NCI-H774 (cell line): ENCODE measurements at regions not wholly inside any gene's neighbourhood (a gene's known extent, or its start where the extent isn't known, plus 50 kb on each side); places are given as distances from the start of the nearest gene placed in this dataset.
"Not testable (repeated sequence)": the region's sequence is repeated elsewhere in the genome, so short reads cannot be mapped to it uniquely, and the experiment has no call there.

Experiments
- DNase-seq: peaks from one replicate; lab custom pipeline; 2025; lab: John Stamatoyannopoulos, UW

DNA sequence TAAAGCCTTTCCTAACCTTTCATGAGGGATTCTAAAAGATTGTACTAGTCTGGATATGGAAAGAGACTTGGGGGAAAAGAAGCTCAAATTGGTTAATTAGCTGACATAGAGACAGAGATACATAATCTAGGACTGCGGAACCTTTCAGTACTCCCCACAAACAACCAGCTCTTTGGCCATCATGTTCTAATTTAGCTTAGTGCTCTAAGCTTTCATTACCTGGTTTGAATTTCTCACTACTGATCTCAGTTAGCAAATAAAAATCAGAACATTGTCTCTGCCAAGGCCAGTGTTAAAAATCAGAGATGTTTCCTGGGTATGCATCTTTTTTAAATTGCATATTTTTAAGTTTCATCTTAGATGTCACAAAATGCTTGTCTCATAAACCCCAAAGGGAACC, 254.4 kb downstream of the GLUD2 start:
- DNase-seq: no peak

DNA sequence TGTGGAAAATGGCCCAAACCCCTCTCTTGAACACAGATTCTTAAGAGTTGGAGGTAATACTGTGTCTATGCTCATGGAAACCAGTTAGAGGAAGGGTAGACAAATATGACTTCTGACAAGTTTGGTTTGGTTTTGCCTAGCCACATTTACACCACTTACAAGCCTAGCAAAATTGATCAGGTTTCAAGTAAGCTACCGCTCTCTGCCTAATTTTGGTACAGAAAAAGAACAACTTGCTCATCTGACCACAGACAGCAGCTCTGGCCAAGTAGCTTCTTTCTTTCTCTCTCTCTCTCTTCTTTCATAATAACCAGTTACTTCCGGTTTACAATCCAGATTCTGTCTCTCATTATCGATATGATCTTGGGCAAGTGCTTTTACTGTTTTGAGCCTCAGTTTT, 260.0 kb downstream of the GLUD2 start:
- DNase-seq: no peak

DNA sequence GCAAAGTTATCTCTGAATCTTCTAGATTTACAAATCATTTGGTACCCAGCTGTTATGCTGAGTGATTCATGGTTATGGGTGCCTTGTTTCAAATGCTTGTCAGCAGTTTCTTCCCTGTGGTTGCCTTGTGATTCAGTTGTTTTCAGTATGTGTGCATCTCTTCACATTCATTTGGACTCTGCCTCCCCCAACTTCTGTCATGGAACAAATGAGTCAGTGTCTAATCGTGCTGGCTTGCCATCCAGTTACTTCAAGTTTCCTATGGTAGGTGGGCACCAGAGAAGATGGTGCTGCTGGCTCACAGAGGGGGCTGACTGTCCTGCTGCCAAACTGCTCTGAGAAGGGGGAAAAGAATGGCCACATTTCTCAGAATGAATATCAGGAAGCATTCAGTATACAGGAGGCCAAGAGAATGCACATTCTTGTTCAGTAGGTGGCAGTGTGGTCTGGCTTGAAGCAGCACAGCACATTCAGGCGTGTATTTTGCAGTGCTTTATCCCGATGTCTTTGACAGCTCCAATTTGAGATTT, 260.9 kb downstream of the GLUD2 start:
- peak; percentile 26 for DNase-seq

DNA sequence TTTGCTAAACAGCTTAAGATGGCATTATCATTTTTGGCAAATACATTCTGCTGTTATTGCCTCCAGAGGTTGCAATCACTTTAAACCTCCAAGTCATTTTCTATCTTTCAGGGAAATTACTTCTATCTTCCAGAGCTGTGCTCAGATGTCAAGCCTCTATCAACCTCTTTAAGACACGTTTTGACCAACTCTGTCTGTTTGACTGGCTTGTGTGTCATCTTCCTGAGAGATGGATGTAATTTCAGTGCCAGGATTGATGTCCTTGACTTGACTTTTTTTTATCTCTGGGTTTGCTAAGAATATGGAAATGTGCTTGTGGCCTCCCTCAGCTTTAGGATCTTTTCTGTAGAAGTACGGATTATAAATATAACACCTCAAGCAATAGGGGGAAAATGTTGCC, 263.4 kb downstream of the GLUD2 start:
- no peak for DNase-seq

DNA sequence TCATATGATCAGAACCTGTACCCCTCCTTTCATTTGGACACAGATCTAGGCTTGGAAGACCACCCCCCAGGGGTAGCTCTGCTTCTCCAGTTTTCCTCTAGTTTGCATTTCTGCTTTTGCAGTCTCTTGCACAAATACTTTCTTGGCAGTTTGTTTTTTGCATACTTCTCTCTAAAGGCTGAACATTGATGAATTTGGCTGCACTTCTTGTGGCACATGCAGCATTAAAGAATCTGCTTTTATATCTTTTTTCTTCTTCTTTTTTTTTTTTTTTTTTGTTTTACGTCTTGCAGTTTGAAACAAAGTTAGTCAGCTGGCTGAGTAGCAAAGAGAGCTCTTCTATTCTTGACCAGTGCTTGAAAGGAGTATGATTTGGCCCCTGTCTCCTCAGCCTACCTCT, 273.0 kb downstream of the GLUD2 start:
- no peak for DNase-seq

DNA sequence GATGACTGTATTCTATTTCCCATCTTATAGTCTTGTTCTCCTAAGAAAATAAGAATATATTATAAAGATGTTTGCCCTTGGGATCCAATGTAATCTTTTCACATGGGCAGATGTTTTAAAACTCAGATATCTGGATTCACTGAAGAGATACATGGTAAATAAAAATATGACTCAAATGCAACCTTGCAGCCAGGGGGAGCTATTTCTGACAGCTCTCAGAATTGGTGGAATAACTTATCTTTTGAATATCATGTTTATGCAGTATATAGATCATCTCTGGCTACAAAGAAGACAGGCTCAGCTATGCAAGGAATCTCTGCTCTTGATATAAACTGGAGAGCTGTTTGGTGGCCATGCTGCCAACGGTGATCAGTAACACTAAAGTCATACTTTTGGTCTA, 274.7 kb downstream of the GLUD2 start:
- DNase-seq: no peak

DNA sequence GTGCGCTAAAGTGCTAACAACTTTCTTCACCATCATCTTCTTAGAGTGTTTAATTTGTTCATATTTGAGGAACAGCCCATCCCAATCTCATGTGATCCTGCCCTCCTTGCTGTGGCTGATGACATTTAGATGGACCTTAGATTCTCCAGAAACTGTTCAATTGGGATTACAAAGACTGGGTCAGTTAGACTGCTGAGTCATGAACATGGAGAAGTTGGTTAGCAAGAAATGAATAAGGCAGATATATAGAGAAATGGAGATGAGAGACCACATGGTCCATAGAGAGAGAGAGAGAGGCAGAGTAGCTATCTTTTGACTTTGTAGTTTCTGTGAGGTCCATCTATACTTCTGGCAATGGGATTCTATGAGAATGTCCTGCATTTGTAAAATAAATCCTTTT, 275.9 kb downstream of the GLUD2 start:
- no peak for DNase-seq

DNA sequence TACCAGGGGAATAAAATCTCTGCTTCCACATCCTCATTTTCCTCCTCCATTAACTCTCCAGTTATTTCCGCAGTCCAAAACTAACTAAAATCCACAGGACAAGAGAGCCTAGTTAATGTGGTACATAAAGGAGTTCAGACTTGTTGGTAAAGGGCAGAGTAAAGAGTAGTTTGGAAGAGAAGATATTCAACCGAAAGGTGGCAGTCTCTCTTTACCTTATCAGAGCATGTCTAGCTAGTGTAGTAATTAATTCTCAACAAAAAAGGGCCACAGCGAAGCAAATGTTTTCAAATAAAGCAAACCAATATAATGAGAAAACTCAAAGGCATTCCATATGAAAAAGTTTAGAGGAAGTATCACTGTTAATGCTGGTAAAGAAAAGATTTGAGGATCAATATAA, 286.5 kb downstream of the GLUD2 start:
- no peak for DNase-seq

DNA sequence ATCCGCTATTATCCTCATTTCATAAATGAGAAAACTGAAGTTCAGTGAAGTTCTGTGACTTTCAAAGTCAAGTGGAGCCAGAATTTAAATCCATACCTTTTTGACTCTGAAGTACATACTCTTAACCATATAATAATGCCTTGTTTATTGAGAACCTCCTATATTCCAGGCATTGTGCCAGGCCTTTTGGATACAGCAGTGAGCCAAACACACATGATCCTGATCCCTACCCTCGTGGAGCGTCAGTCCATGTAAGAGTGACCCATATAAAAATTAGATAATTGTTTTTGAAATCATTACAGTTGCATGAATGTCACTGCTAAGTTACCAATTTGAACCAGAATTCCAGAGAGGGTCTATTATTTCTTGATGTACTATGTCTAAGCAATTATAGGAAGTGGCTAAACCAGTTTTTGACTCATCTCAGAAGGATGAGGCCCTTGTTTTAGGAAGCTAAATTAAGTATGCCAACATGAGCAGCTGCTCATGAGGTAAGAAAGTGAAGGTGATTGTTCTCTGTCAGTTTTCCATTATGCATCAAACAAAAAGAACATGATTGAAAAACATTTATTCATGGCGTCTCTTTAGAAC, 289.5 kb downstream of the GLUD2 start:
- peak; percentile 56 for DNase-seq

DNA sequence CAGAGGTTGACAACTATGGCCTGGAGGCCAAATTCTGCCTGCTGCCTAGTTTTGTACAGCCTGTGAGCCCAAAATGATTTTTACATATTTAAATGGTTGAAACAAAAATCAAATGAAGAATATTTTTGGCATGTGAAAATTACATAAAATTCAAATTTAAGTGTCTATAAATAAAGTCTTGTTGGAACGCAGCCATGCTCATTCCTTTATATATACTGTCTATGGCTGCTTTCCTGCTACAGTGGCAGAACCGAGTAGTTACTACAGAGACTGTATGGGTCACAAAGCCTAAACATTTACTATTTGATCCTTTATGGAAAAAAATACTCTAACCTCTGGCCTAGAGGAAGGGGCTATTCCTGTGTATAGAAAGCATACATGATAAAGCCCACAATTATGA, 290.4 kb downstream of the GLUD2 start:
- no peak for DNase-seq

DNA sequence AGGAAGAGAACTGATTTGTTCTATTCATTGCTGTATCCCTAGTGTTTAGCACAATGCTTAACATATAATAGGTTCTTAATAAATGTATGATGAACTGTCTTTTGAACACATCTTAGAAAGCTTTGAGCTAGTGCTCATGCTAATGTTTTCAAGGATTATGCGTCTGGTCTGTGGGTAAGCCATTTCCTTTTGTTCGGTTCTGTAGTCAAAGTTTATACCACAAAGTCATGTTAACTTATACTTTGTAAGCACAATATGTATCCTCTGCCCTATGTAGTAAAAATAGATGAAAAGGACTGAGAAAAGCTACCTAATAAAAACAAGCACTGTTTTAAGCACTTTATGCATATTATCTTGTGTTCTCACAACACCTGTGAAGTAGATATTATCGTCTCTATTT, 301.9 kb downstream of the GLUD2 start:
- no peak for DNase-seq

DNA sequence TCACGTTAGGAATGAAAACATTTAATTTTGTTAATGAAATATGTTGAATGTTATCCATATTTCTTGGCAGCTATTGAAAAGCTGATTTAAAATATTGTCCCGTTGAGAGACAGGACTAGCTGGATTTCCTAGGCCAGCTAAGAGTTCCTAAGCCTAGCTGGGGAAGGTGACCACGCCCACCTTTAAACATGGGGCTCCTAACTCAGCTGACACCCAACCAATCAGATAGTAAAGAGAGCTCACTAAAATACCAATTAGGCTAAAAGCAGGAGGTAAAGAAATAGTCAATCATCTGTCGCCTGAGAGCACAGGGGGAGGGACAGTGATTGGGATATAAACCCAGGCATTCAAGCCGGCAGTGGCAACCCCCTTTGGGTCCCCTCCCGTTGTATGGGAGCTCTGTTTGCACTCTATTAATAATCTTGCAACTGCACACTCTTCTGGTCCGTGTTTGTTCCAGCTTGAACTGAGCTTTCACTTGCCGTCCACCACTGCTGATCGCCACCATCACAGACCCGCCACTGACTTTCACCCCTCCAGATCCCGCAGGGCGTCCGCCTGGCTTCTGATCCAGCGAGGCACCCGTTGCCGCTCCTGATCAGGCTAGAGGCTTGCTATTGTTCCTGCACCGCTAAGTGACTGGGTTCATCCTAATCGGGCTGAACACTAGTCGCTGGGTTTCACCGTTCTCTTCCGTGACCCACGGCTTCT, 308.9 kb downstream of the GLUD2 start:
- peak; percentile 56 for DNase-seq

DNA sequence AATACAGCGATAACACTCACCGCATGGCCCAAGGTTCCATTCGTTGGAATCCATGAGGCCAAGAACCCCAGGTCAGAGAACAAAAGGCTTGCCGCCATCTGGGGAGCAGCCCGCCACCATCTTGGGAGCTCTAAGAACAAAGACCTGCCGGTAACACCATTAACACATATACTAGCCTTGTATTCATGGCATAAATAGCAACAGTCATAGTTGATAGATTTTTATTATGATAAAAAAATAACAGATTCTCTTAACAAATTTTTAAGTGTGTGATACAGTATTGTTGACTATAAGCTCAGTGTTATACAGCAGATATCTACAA, 309.4 kb downstream of the GLUD2 start:
- DNase-seq: peak; percentile 22

DNA sequence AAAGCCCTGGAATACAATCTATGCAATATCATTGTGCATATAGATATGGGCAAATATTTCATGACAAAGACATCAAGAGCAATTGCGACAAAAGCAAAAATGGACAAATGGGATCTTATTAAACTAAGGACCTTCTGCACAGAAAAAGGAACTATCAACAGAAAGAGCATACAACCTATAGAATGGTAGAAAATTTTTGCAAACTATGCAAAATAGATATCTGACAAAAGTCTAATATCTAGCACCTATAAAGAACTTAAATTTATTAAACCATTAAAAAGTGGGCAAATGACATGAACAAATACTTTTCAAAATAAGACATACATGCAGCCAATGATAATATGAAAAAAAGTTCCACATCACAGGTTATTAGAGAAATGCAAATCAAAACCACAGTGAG, 312.9 kb downstream of the GLUD2 start:
- DNase-seq: no peak

DNA sequence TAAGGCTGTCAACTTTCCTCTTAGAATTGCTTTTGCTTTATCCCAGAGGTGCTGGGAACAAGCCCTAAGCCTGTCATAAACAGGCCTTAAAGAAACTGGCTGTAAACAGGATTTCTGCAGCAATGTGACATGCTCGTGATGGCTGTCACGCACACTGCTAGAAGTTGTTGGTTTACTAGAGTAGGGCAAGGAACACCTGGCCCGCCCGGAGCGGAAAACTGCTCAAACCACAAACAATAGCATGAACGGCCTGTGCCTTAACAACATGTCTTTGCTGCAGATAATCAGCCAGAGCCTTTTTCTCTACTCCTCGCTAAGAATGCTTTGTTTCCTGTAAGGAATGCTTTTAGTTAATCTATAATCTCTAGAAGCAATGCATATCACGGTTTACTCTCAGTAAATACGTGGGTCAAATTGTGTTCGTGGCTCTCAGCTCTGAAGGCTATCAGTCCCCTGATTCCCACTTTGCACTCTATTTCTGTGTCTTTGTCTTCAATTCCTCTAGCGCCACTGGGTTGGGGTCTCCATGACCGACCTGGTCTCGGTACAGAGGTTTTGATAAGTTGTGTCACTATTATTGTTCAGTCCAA, 318.3 kb downstream of the GLUD2 start:
- DNase-seq: peak; percentile 4

DNA sequence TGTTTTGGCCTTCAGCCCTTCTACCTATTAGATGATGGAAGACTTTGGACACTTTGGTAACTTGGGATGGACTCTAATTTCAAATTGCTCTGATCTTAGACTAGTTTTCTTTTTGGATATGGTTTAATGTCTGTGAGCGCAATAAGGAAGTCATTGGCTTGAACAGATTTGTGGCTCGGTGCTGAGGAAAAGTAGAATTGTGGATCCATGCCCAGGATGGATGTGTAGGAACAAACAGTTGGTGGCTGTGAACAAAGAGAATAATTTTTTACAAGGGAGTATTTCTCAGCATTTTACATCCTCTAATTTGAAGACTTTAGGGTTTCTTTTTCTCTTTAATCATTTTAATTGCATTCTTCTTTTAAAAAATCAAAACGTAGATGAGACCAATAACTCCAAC, 327.1 kb downstream of the GLUD2 start:
- DNase-seq: no peak

DNA sequence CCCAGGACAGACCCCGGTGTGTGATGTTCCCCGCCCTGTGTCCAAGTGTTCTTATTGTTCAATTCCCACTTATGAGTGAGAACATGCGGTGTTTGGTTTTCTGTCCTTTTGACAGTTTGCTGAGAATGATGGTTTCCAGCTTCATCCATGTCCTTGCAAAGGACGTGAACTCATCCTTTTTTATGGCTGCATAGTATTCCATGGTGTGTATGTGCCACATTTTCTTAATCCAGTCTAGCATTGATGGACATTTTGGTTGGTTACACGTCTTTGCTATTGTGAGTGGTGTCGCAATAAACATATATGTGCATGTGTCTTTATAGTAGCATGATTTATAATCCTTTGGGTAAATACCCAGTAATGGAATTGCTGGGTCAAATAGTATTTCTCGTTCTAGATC, 334.5 kb downstream of the GLUD2 start:
- not testable (repeated sequence) for DNase-seq

DNA sequence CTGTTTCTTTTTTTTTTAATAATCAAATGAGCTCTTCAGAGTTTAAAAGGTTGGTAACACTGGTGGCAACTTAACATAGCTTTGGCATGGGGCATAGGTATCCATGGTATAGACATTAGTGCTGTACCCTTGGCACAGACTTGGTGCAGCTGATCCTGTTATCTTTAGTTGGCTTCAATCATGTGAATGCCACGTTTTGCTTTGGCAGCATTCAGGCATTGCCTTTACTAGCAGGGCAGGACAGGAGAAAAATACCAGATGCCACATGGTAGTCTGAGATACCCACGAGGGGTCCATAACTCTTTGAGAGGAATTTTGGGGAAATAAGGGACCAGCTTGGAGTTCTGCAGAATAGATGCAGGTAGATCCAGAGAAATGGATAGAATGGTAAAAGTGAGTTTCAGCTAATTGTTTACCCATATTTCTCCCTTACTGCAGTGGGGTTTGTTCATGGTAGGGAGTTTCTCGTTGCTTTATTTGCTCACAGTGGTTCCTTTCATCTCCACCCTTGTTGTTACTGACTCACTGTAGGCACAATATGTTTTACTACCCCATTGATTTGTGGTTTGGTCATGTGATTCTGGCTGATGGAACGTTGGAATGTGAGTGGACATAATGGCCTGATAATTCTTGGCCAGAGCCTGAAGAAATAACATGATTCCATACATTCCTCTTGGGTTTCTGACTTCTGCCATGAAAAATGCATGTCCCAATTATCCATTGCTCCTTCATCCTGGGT, 342.7 kb downstream of the GLUD2 start:
- DNase-seq: no peak

DNA sequence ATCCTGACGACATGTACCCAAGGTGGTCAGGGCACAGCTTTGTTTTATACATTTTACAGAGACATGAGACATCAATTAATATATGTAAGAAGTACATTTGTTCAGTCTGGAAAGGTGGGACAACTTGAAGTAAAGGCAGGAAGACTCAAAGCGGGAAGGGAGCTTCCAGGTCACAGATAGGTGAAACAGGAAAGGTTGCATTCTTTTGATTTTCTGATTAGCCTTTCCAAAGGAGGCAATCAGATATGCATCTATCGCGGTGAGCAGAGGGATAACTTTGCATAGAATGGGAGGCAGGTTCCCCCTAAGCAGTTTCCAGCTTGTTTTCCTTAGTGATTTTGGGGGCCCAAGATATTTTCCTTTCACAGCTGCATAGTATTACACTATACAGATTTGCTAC, 358.4 kb downstream of the GLUD2 start:
- DNase-seq: no peak

DNA sequence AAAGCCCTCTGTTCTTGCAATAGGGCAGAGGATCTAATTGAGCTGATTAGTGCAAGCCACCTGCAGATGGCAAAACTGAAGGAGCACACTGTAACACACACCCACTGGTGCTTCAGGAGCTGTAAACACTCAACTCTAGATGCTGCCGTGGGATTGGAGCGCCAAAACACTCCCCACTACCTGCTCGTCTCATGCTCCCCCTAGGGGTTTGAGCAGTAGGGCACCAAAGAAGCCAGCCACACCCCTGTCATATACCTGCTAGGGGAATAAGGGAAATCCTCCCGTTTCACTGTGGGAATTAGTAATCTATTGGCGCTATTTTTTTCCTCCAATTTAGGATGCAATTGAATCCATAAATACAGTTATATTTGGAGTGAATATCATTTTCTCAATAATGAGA, 360.2 kb downstream of the GLUD2 start:
- no peak for DNase-seq

DNA sequence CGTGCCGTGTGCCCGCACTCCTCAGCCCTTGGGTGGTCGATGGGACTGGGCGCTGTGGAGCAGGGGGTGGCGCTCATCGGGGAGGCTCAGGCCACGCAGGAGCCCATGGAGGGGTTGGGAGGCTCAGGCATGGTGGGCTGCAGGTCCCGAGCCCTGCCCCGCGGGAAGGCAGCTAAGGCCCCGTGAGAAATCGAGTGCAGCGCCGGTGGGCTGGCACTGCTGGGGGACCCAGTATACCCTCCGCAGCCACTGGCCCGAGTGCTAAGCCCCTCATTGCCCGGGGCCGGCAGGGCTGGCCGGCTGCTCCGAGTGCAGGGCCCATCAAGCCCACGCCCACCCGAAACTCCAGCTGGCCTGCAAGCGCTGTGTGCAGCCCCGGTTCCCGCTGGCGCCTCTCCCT, 384.1 kb downstream of the GLUD2 start:
- not testable (repeated sequence) for DNase-seq

DNA sequence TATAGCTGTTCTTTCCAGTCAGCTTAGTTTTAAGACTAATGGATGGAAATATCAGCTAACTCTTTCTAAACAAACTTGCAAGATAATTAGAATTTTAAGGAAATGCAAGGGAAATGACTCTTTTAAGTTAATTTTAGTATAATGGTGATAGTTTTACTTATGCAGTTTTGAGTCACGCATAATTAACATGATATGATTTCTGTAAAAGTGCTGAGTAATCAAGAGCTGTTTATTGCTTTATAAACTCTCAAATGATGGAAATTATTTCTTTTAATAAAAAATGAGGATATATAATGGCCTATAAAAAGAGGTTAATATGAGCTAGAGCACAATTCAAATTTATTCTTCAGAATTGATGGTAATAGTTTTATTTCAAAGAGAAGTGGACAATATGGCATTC, 385.9 kb downstream of the GLUD2 start:
- DNase-seq: no peak

DNA sequence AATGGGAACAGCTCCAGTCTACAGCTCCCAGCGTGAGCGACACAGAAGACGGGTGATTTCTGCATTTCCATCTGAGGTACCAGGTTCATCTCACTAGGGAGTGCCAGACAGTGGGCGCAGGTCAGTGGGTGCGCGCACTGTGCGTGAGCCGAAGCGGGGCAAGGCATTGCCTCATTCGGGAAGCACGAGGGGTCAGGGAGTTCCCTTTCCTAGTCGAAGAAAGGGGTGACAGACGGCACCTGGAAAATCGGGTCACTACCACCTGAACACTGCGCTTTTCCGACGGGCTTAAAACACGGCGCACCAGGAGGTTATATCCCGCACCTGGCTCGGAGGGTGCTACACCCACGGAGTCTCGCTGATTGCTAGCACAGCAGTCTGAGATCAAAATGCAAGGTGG, 390.3 kb downstream of the GLUD2 start:
- DNase-seq: not testable (repeated sequence)
